ENCODE measurements at regions not wholly inside any gene's neighbourhood (a gene's known extent, or its start where the extent isn't known, plus 50 kb on each side); places are given as distances from the start of the nearest gene placed in this dataset.

DNA sequence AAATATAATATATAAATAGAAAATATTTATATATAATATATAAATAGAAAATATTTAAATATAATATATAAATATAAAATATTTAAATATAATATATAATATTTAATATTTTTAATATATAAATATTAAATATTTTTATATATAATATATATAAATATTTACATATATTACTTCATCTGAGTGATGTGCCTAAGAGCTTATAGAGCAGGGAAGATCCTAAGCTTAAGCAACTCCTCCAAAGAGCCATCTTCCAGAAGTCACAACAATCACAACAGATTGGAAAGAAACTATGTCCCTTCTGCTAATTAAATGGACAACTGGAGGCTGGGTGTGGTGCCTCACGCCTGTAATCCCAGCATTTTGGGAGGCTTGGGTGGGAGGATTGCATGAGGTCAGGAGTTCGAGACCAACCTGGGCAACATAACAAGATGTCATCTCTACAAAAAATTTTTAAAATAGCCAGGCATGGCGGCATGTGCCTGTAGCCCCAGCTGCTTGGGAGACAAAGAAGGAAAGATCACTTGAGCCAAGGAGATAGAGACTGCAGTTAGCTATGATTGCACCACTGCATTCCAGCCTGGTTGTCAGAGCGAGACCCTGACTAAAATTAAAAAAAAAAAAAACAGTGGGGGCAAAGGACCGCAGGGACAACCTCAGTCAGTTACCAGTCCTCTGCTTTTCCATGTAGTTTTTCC, 198.7 kb downstream of the SKIDA1 start:
- no peak for DNase-seq (ENCODE audit: low spot score)

DNA sequence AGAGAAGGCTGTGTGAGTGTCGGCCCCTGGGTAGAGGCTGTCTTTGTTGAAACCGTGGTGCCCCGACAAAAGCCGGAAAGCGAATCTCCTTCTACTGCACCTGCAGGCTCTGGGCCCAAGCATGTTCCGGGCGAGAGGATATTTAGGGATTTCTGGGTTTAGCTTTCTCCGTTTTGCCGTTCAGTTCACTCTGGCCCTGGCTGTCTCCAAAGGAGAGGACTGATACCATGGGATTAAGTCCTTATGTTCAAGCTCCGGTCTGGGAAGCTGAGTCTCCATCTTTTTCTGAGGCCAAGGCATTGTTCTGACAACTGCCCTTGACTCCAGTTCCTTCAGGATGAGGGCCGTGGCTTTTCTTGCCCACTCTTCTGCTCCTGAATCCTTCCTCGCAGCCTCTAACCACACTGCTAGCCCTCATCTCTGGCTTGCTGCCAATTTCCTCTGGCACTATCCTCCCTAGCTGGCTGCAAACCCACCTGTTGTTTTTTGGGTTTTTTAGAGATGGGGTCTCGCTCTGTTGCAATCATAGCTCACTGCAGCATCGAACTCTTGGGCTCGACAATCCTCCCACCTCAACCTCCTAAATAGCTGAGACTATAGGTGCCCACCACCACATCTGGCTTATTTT, 206.8 kb downstream of the SKIDA1 start:
- peak; percentile 25 for DNase-seq (ENCODE audit: low spot score)

DNA sequence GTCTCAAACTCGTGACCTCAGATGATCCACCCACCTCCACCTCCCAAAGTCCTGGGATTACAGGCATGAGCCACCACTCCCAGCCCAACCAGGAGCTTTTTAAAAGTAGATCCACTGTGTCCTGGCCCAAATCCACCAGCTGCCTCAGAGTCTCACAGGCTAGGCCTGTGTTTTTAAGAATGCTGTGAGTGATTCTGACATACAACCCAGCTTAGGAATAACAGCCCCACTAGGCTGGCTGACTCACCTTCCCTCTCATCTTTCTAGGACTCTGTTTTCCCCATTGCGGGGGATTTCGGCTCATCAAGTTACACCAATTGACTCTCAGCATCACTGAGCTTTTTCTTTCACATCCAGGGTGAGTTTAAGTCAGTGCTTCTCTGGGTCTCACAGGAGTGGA, 207.6 kb downstream of the SKIDA1 start:
- DNase-seq (ENCODE audit: low spot score), result peak; percentile 19

DNA sequence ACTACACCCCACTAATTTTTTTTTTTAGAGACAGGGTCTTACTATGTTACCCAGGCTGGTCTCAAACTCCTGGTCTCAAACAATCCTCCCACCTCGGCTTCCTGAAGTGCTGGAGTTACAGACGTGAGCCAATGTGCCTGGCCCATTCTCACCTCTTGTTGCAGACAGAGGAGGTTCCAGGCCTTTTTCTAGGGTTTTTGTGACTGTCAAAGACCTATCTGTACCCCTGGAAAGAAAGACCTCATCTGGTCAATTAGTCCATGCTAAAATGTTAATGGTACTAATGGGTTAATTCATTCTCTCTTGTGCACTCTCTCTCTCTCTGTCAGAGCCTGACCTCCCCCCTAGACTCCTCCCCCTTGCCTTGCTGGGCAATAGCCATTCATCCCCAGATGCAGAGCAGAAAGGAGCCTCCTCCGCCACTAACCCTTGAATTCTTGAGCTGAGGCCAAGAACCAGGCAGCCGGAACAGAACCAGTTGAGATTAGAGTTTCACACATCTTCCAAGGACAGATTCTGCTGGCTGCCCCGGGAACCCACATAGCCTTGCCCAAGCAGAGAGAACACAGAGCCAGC, 209.7 kb downstream of the SKIDA1 start:
- DNase-seq (ENCODE audit: low spot score), result peak; percentile 87

DNA sequence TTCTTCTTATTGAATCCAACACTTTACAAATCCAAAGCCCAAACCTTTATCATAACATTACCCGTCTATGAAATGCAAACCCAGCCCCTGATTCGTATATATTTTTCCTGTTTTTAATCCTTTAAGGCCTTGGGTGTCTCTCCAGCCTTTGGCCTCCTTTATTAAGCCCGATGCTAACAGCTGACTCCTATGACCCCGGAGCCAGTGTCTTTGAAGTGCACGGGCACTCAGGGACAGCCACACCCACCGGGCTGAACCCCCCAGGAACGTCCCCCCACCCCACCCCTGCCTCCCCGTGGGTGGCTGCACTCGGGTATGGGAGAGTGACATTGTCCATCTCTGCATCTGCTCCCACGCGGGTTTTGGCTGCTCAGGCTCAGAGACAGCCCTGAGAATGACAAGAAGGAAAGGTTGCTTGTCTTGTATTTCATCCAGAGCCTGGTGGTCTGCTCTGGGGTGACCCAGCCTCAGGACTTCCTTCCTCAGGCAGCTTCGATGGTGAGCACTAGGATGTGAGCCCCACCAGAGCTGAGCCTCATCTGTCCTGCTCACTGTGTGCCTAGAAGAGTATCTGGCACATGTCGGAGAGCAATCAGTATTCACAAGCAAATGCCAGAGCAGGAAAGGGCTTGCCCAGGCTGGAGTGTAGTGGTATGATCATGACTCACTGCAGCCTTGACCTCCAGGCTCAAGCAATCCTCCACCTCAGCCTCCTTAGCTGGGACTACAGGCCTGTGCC, 210.4 kb downstream of the SKIDA1 start:
- DNase-seq (ENCODE audit: low spot score), result peak; percentile 74

DNA sequence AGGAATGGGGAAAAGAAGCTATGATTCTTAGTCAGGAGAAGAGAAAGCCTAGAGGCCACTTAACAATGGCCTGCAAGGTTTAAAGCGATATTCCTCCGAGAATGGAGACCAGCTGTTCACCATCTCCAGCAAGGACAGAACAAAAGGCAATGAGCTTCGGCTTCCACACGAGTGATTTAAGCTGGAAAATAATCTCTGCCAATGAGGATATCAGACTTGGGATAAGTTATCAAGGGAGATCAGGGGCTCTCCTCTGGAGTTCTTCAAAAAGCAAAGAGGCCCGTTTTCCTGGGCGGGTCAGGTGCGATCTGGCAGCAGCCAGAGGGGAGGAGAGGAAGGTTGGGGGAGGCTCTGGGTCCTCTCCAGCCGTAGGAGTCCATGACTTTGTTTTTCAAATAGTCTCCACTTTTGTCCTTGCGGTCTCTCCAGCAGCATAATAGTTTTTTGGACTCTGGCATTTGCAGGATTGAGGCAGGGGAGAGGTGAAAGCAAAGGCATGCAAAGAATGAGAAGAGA, 211.3 kb downstream of the SKIDA1 start:
- DNase-seq (ENCODE audit: low spot score), result no peak

DNA sequence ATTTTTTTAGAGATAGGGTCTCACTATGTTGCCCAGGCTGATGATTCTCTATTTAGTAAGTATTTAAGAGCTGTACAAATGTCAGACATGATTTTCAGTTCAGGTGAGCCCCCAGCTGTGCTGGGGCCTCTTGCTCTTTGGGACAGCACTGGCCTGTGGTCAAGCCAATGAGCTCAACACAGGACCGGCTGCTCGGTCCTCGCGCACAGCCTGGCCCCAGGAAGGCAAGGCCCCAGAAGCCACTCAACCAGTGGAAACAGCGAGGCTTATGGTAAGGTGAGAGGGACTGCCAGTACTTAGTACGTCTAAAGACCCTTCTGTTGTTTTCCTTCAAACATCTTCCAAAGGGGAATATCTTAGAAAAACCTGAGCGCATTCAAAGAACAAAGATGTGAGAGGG, 211.8 kb downstream of the SKIDA1 start:
- no peak for DNase-seq (ENCODE audit: low spot score)

DNA sequence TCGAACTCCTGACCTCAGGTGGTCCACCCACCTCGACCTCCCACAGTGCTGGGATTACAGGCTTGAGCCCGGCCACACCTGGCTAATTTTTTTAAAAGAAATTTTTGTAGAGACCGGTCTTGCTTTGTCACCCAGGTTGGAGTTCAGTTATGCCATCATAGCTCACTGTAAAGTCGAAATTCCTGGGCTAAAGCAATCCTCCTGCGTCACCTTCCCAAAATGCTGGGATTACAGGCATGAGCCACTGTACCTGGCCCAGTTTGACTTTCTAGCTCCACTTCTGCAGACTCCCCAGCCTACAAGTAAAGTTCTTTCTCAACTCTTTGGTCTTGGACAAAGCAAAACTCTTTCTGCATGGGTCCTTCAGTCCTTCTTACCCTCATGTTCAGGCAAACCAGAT, 214.1 kb downstream of the SKIDA1 start:
- no peak for DNase-seq (ENCODE audit: low spot score)

DNA sequence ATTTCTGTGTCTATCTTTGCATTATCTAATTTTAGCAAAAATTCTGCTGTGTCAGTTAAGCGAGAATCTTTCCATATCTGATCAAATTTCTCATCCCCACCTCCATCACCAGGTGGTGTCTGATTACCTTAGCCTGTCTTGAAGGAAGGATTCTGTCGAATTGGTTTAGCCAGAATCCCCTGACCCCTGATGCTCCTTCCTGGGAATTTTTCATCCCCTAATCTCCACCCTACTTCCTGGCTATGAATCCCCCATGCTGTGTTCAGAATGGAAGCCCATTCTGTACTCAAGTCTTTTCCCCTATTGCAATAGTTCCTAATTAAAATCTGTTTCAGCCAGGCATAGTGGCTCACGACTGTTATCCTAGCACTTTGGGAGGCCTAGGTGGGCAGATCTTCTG, 216.1 kb downstream of the SKIDA1 start:
- no peak for DNase-seq (ENCODE audit: low spot score)

DNA sequence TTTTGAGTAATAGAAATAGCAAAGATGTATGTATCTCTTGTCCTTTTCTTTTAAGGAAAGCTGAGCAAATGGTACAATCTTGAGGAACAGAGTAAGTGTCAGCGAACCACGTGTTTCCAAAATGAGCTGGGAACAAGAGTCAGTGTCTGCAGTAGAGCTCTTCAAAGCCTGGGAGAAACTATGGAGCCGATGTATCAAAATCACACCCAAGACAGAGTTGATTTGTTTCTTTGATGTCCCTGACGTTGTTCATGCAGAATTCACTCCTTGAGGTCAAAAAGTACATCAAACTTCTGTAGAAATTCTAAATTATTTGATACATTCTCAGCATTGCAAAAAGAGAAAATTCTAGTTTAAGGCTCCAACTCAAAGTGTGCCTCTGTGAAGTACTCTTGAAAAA, 216.5 kb downstream of the SKIDA1 start:
- DNase-seq (ENCODE audit: low spot score), result no peak

DNA sequence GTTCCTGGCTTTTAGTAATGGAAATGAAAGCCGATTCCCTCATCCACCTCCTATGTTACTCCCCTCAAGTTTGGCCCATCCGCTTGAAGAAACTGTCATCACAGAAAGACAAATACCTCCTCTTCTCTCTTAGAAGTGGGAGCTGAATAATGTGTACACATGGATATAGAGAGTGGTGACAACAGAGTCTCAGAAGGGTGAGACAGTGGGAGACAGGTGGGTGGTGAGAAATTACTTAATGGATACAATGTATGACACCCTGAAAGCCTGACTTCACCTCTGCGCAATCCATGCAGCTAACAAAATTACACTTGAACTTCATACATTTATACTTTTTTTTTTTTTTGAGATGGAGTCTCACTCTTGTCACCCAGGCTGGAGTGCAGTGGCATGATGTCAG, 217.5 kb downstream of the SKIDA1 start:
- no peak for DNase-seq (ENCODE audit: low spot score)

DNA sequence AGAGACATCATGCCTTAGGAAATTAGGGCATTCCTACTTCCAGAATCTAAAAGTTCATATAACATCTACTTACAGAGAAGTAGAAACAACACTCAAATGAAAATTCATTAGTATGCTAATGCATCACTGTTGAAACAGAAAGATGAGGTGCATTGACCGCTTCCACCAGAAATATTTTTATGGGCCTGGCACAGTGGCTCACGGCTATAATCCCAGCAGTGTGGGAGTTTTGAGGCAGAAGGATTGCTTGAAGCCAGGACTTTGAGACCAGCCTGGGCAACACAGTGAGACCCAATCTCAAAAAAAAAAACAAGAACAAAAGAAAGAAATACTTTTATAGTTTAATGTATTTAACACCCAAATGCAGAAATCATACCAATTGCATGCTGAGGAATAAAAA, 220.9 kb downstream of the SKIDA1 start:
- DNase-seq (ENCODE audit: low spot score), result no peak

DNA sequence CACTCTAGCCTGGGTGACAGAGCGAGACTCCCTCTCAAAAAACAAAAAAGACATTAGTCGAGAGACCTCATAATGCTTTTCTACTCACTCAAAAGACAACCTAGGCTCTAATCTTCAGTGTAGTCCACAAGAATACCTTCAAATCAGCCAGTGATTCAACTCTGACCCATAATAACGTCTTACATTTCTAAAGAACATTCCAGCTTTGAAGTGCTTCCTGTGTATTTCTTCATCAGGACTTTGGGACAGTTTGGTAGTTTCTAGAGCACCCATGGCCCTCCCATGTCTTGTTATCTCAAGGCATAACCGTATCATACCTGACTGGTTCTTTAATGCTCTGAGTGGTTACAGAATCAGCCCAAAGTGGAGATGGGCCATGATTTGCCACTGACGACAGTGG, 221.3 kb downstream of the SKIDA1 start:
- no peak for DNase-seq (ENCODE audit: low spot score)

DNA sequence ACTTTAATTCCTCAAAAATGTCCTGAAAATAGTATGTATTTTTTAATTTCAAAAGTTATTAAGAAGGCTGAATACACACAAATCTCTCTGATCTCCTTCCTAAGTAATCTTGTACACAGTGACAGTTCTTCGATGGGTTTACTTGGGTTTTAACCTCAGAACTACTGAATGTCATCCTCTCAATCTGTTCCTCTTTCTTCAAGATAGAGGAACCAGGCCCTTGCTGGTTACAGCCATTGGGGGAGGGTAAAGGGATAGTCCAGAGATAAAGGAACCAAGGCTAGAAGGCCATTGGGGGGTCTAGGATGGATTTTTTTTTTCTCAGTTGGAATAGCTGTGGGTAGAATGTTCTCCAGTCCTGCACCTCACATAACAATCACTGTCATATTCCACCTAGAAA, 224.9 kb downstream of the SKIDA1 start:
- DNase-seq (ENCODE audit: low spot score), result no peak

DNA sequence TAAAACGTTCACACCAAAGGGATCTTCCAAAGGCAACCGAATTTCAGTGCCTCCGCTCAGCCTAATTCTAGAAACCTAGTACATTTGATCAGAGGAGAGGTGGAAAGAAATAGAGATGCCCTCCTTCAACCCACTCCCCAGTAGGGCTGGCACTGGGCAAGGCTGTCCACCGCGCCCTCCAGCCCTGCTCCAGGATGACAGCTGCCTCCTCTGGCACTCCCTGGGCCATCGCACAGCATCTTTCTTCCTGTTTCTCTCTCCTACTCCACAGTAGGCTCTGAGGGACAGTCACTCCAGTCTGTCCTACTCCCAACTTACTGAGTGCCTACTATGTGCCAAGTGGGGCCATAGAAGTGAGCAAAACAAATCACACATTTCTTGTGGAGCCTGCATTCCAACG, 226.2 kb downstream of the SKIDA1 start:
- no peak for DNase-seq (ENCODE audit: low spot score)

DNA sequence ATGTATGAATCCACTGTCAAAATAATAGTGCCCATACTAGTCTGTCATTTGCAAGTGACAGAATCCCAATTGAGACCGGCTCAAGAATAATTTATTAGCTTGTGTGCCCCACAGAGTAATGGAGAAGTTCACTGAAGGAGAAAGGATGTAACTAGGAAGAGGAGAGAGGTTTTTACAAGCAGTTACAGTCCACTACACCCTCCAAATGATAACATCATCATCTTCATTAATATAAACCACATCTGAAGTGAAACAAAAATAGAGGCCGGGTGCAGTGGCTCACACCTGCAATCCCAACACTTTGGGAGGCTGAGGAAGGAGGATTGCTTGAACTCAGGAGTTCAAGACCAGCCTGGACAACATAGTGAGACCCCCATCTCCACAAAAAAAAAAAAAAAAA, 226.8 kb downstream of the SKIDA1 start:
- no peak for DNase-seq (ENCODE audit: low spot score)

DNA sequence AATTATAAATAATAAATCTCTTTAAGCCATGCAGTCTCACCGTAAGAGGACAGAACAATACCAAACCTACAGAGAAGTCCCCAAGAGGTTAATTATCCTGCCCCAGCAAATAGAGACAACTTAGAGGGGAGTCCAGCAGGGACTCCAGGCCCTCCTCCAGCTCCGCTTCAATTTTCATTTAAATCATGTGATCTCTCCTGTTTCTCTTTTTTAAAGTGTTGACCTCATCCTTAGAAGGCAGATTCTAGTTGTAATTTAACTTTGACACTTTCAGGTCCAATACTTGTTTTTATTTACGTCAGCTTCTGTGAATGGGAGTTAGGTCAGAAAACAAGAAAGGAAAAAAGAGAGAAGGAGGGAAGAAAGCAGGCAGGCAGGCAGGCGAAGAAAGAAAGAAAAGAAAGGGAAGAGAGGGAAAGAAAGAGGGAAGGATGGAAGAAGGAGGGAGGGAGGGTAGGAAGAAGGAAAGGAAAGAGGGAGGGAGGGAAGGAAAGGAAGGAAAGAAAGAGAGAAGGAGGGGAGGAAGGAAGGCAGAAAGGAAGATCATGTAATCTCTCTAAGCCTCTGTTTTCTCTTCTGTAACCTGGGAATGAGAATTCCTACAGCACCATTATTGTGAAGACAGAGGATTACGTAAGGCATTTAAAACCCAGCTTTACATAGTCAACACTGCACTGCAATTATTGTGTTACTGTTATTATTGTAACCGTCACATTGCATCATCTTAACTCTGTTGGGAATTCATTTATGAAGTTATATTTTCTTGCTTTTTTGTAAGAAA, 227.7 kb downstream of the SKIDA1 start:
- DNase-seq (ENCODE audit: low spot score), result no peak

DNA sequence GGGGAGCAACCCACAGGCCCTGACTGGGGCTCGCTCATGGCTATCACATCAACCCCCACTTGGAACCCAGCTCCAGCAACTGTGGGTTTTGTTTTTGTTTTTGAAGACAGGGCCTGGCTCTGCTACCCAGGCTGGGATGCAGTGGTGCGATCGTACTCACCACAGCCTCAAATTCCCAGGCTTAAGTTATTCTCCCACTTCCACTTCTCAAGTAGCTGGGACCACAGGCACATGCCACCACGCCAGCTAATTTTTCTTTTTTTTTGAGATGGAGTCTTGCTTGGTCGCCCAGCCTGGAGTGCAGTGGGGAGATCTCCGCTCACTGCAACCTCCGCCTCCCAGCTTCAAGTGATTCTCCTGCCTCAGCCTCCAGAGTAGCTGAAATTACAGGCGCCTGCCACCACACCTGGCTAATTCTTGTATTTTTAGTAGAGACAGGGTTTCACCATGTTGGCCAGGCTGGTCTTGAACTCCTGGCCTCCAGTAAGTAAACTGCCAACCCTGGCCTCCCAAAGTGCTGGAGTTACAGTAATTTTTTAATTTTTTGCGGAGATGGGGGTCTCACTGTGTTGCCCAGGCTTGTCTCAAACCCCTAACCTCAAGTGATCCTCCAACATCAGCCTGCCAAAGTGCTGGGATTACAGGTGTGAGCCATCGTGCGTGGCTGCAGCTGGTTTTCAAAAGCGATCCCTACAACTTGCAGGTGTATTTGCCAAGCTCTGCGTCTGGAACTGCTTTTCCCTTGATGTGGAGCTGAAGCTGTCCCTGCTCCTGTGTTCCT, 228.7 kb downstream of the SKIDA1 start:
- no peak for DNase-seq (ENCODE audit: low spot score)

DNA sequence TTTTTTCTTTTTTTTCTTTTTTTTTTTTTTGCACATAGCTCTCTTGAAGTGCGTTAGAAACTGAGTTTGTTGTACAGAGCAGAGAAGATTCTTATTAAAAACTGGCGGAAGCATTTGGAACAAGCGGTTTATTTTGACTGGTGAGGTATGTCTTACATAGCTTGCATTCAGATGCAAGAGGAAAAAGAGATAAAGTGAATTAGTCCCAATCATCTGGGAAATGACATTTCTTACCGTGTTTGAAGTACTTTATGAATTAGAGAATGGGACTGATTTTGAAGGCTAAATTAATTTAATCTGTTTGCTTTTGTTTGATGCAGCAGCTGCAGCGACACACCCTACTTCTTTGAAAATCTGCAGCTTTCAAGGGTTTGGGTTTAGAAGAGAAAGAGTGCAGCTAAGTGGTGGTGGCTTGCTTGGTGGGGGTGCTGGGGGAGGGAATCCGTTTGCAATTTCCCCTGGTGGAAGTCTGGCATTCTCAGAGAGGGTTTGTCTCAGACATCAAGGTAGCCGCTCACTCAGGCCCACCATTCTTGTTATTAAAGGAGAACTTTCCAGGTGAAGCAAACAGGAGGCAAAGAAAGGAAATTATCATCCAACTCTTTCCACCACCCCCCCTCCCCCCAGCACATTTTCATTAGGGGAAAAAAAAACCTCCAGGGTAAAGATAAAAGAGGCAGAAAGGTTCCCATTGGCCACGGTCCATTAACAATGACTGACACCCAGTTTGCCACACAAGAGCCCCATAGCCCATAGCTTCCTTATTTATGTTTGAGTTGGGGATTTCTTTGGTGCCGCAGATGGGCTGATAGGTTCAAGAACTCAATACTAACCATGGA, 231.7 kb downstream of the SKIDA1 start:
- peak; percentile 15 for DNase-seq (ENCODE audit: low spot score)

All from A172 (cell line).